Neural cell (in vitro differentiated cells): ENCODE measurements at regions not wholly inside any gene's neighbourhood (a gene's known extent, or its start where the extent isn't known, plus 50 kb on each side); places are given as distances from the start of the nearest gene placed in this dataset.

ENCODE experiments used
- H2AFZ ChIP-seq: fragments of 200-600, 300-800 bp; sonication (generic), shearing (Covaris generic); 2 replicates; pipeline ENCODE4 v1.6.0; 2014; ENCODE audit warnings: low read depth, mild to moderate bottlenecking, antibody characterized with exemption, low read length, moderate library complexity
- H3F3A ChIP-seq: fragments of 200-600 bp; shearing (Covaris generic); 2 replicates; pipeline ENCODE4 v1.6.1; 2016; ENCODE audit warnings: mild to moderate bottlenecking, moderate library complexity, mixed read lengths, antibody characterized with exemption, low read length; ENCODE audit not compliant: insufficient read depth, poor library complexity, severe bottlenecking
- H3K27ac ChIP-seq: fragments of 200-600, 300-800 bp; sonication (generic), shearing (Covaris generic); 2 replicates; pipeline ENCODE4 v1.5.1; 2014; ENCODE audit warnings: mild to moderate bottlenecking, low read length, moderate library complexity
- H3K27me3 ChIP-seq: fragments of 300-800, 200-600 bp; sonication (generic), shearing (Covaris generic); 2 replicates; pipeline ENCODE4 v1.6.0; 2014; ENCODE audit warnings: mild to moderate bottlenecking, low read depth, low read length, moderate library complexity; ENCODE audit not compliant: insufficient read depth
- H3K36me3 ChIP-seq: fragments of 300-800, 200-600 bp; sonication (generic), shearing (Covaris generic); 2 replicates; pipeline ENCODE4 v1.5.1; 2014; ENCODE audit warnings: mild to moderate bottlenecking, antibody characterized with exemption, low read length, moderate library complexity; ENCODE audit not compliant: insufficient read depth
- H3K4me2 ChIP-seq: fragments of 300-800, 200-600 bp; sonication (generic), shearing (Covaris generic); 2 replicates; pipeline ENCODE4 v1.6.0; 2014; ENCODE audit warnings: mild to moderate bottlenecking, low read length
- H3K4me3 ChIP-seq: fragments of 300-800, 200-600 bp; sonication (generic), shearing (Covaris generic); 2 replicates; pipeline ENCODE4 v1.5.1; 2014; ENCODE audit warnings: mild to moderate bottlenecking, low read length, moderate library complexity
- H3K79me2 ChIP-seq: fragments of 200-600 bp; shearing (Covaris generic); replicated peaks from 2 replicates; pipeline ENCODE4 v1.6.0; 2014; ENCODE audit warnings: mild to moderate bottlenecking, low read length, moderate library complexity; ENCODE audit not compliant: insufficient read depth
- H3K9ac ChIP-seq: fragments of 300-800, 200-600 bp; sonication (generic), shearing (Covaris generic); 2 replicates; pipeline ENCODE4 v1.6.1; 2016; ENCODE audit warnings: mild to moderate bottlenecking, low read length, mixed read lengths
- H3K9me2 ChIP-seq: fragments of 200-600 bp; shearing (Covaris generic); 2 replicates; pipeline ENCODE4 v1.6.1; 2016; ENCODE audit warnings: mild to moderate bottlenecking, low read length, mixed read lengths; ENCODE audit not compliant: insufficient read depth
- H3K9me3 ChIP-seq: fragments of 200-600, 300-800 bp; sonication (generic), shearing (Covaris generic); 2 replicates; pipeline ENCODE4 v1.6.1; 2016; ENCODE audit warnings: mild to moderate bottlenecking, mixed run types, low read length, moderate library complexity, mixed read lengths
- H4K20me1 ChIP-seq: fragments of 200-600 bp; shearing (Covaris generic); 2 replicates; pipeline ENCODE4 v1.6.1; 2016; ENCODE audit warnings: mild to moderate bottlenecking, mixed run types; ENCODE audit not compliant: insufficient read depth
- CTCF ChIP-seq: fragments of 450-650 bp; IDR thresholded peaks from 2 replicates; pipeline ENCODE4 v1.5.1; 2014; ENCODE audit warnings: antibody characterized with exemption, mild to moderate bottlenecking, moderate library complexity; ENCODE audit not compliant: poor library complexity, severe bottlenecking
- EP300 ChIP-seq: fragments of 450-650 bp; conservative IDR thresholded peaks from 2 replicates; pipeline ENCODE4 v1.6.1; 2014; ENCODE audit warnings: antibody characterized with exemption, mild to moderate bottlenecking, moderate library complexity; ENCODE audit not compliant: poor library complexity, severe bottlenecking
- EZH2 ChIP-seq: fragments of 200-600, 300-800 bp; shearing (Covaris generic), sonication (generic); IDR thresholded peaks from 2 replicates; pipeline ENCODE4 v1.6.1; 2014; ENCODE audit warnings: antibody characterized with exemption, low read length, borderline replicate concordance, mild to moderate bottlenecking; ENCODE audit not compliant: insufficient read depth, poor library complexity, severe bottlenecking
- MXI1 ChIP-seq: fragments of 450-650 bp; conservative IDR thresholded peaks from 2 replicates; pipeline ENCODE4 v1.6.1; 2014; ENCODE audit warnings: antibody characterized with exemption, mild to moderate bottlenecking; ENCODE audit not compliant: poor library complexity, severe bottlenecking
- POLR2AphosphoS5 ChIP-seq: IDR thresholded peaks from 2 replicates; pipeline ENCODE4 v1.6.1; 2012
- RAD21 ChIP-seq: fragments of 450-650 bp; conservative IDR thresholded peaks from 2 replicates; pipeline ENCODE4 v1.6.1; 2014; ENCODE audit warnings: antibody characterized with exemption, mild to moderate bottlenecking, moderate library complexity
- REST ChIP-seq: IDR thresholded peaks from 2 replicates; pipeline ENCODE4 v1.6.1; 2012; ENCODE audit warnings: borderline replicate concordance
- SMC3 ChIP-seq: fragments of 450-650 bp; conservative IDR thresholded peaks from 2 replicates; pipeline ENCODE4 v1.6.1; 2014; ENCODE audit warnings: antibody characterized with exemption, mild to moderate bottlenecking, moderate library complexity; ENCODE audit not compliant: poor library complexity
- TAF1 ChIP-seq: IDR thresholded peaks from 2 replicates; pipeline ENCODE4 v1.6.1; 2012; ENCODE audit warnings: low read depth

- Histone ChIP-seq H2AFZ (no peak overlapping the region), H3K36me3 (no peaks in the 10 kb centered on the region), H3K4me2 (no peak overlapping the region), H3K4me3 (no peak overlapping the region), H3K9me2 (no peaks in the 10 kb centered on the region), H3F3A (no peaks in the 10 kb centered on the region), H3K9ac (no peak overlapping the region), H3K79me2 (no peaks in the 10 kb centered on the region), H3K27me3 (no peaks in the 10 kb centered on the region), H4K20me1 (no peaks in the 10 kb centered on the region), H3K27ac (no peak overlapping the region), H3K9me3 (no peaks in the 10 kb centered on the region)
- TF ChIP-seq EP300 (no peak), MXI1 (no peak), EZH2 (no peak), TAF1 (no peak), POLR2AphosphoS5 (no peak), RAD21 (no peak)
Observed at GRCh38 chr9:761176-761792, 80.2 kb upstream of the DMRT1 start.

GRCh38 chr9:761793-762560, 79.5 kb upstream of the DMRT1 start:
- no peaks in the 10 kb centered on the region for H3K9me2 ChIP-seq
- H4K20me1 ChIP-seq, result no peaks in the 10 kb centered on the region
- no peak overlapping the region for H3K27ac ChIP-seq
- H3K79me2 ChIP-seq, result no peaks in the 10 kb centered on the region
- TF ChIP-seq TAF1 (no peak), RAD21 (no peak)
- H3K9ac ChIP-seq, result no peak overlapping the region
- no peak overlapping the region for H3K4me2 ChIP-seq
- H3K9me3 ChIP-seq, result no peaks in the 10 kb centered on the region
- H3F3A ChIP-seq, result no peaks in the 10 kb centered on the region
- no peak overlapping the region for H2AFZ ChIP-seq
- H3K36me3 ChIP-seq, result no peaks in the 10 kb centered on the region
- no peaks in the 10 kb centered on the region for H3K27me3 ChIP-seq
- H3K4me3 ChIP-seq, result no peak overlapping the region

GRCh38 chr9:763692-764091, 77.8 kb upstream of the DMRT1 start:
- no peaks in the 10 kb centered on the region for H3K9me3 ChIP-seq
- no peak overlapping the region for H2AFZ ChIP-seq
- no peak overlapping the region for H3K4me3 ChIP-seq
- H3K9me2 ChIP-seq, result no peaks in the 10 kb centered on the region
- no peaks in the 10 kb centered on the region for H3F3A ChIP-seq
- H3K9ac ChIP-seq, result no peak overlapping the region
- no peak overlapping the region for H3K27ac ChIP-seq
- no peaks in the 10 kb centered on the region for H3K79me2 ChIP-seq
- TF ChIP-seq REST (no peak), SMC3 (no peak), EP300 (no peak), CTCF (no peak)
- no peaks in the 10 kb centered on the region for H3K27me3 ChIP-seq
- H3K36me3 ChIP-seq, result no peaks in the 10 kb centered on the region
- H3K4me2 ChIP-seq, result no peak overlapping the region
- H4K20me1 ChIP-seq, result no peaks in the 10 kb centered on the region
